ENCODE measurements at regions not wholly inside any gene's neighbourhood (a gene's known extent, or its start where the extent isn't known, plus 50 kb on each side); places are given as distances from the start of the nearest gene placed in this dataset.

DNA sequence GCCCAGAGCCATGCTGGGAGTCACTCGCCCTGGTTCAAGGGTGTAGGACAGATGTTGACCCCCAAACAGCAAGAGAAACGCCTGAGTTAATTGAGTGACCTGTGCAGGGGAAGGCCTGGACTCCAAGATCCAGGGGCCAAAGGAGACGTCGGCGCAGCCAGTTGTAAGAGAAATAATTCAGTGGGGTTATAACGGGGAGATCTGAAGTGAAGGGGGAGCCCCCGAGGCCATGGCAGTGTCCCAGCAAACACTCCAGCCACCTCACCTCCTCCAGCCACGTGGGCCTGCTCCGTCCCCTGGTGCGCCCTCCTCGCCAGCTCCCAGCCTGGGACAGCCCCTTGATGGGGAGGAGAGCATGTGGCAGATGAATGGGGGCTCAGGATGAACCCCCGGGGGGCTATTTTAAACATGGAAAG, 130.7 kb upstream of the GPC1 start:
- no peaks in the 10 kb centered on the region for H3K9me3 ChIP-seq (replicated peaks in 1 of 2; ENCODE audit: control insufficient read depth in 1 of 2, insufficient read depth in 1 of 2, low read length in 2 of 2)
- no peak overlapping the region for H3K4me2 ChIP-seq (replicated peaks; ENCODE audit: extremely low read depth, low read length, poor library complexity, severe bottlenecking)
- Mint-ChIP-seq H3K4me1 (no peaks in the 10 kb centered on the region), H3K36me3 (no peaks in the 10 kb centered on the region), H3K27me3 (ENCODE audit: low read depth in 3 of 3) (peaks cover 7 to 13% (median 13%) of the 10 kb centered on the region in 3 donors), H3K9me3 (no peaks in the 10 kb centered on the region), H3K4me3 (no peak overlapping the region), H3K27ac (no peak overlapping the region)
- no peak overlapping the region for H2AFZ ChIP-seq (ENCODE audit: insufficient read depth, low read depth, low read length, poor library complexity, severe bottlenecking)
- H3K4me1 ChIP-seq (ENCODE audit: control insufficient read depth in 1 of 2, insufficient read depth in 2 of 2, low read length in 2 of 2) = no peaks in the 10 kb centered on the region
- H3K79me2 ChIP-seq (ENCODE audit: insufficient read depth, low read length) = no peaks in the 10 kb centered on the region
- no peaks in the 10 kb centered on the region for H3K36me3 ChIP-seq (replicated peaks in 1 of 2; ENCODE audit: control insufficient read depth in 1 of 2, insufficient read depth in 2 of 2, low read length in 2 of 2)
- WGBS (ENCODE audit: insufficient coverage) = 95% methylated on average over 2 of the region's 12 CpGs
- no peak for DNase-seq
- no peak overlapping the region for H3K27ac ChIP-seq (ENCODE audit: low read depth in 1 of 2, low read length in 2 of 2)
- no peaks in the 10 kb centered on the region for H4K20me1 ChIP-seq (ENCODE audit: insufficient read depth, low read length)
- TF ChIP-seq, protein P1, sequence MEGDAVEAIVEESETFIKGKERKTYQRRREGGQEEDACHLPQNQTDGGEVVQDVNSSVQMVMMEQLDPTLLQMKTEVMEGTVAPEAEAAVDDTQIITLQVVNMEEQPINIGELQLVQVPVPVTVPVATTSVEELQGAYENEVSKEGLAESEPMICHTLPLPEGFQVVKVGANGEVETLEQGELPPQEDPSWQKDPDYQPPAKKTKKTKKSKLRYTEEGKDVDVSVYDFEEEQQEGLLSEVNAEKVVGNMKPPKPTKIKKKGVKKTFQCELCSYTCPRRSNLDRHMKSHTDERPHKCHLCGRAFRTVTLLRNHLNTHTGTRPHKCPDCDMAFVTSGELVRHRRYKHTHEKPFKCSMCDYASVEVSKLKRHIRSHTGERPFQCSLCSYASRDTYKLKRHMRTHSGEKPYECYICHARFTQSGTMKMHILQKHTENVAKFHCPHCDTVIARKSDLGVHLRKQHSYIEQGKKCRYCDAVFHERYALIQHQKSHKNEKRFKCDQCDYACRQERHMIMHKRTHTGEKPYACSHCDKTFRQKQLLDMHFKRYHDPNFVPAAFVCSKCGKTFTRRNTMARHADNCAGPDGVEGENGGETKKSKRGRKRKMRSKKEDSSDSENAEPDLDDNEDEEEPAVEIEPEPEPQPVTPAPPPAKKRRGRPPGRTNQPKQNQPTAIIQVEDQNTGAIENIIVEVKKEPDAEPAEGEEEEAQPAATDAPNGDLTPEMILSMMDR (IDR thresholded peaks at IDR 0.05) = no peak
- intact Hi-C loops (cut with micrococcal nuclease) = no loop called here
- H3K9ac ChIP-seq (ENCODE audit: insufficient read depth, low read length, poor library complexity, severe bottlenecking) = no peak overlapping the region
- H3K27me3 ChIP-seq (ENCODE audit: control insufficient read depth in 2 of 2, insufficient read depth in 2 of 2, low read length in 2 of 2) = no peaks in the 10 kb centered on the region
- no peak overlapping the region for H3K4me3 ChIP-seq (replicated peaks in 1 of 3; ENCODE audit: low read depth in 2 of 3, low read length in 3 of 3)

DNA sequence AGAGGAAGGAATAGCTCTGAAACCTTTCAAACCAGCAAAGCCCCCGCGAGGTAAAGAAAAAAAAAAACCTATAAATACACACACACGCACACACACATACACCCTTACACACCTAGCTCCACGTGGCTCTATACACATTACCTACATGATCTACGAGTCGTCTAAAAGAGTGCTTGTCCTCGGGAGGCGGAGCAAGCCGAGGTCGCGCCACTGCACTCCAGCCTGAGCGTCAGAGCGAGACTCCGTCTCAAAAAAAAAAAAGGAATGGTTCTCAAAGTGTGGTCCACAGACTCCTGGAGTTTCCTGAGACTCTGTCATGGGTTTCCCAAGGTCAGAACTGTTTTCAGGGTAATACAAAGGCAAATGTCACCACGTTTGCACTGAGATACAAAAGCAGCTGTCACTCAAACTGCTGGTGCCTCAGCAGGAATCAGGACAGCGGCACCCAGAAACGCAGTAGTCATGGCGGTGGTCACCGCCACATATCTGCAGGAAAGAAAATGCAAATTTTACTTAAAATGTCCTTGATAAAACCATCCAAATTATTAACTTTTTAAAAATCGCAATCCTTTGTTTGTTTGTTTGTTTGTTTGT, 130.0 kb upstream of the GPC1 start:
- no peaks in the 10 kb centered on the region for H3K27me3 ChIP-seq (ENCODE audit: control insufficient read depth in 2 of 2, insufficient read depth in 2 of 2, low read length in 2 of 2)
- intact Hi-C loops (cut with micrococcal nuclease) = no loop called here
- no peaks in the 10 kb centered on the region for H3K79me2 ChIP-seq (ENCODE audit: insufficient read depth, low read length)
- no peak overlapping the region for H3K4me3 ChIP-seq (replicated peaks in 1 of 3; ENCODE audit: low read depth in 2 of 3, low read length in 3 of 3)
- no peaks in the 10 kb centered on the region for H4K20me1 ChIP-seq (ENCODE audit: insufficient read depth, low read length)
- H3K27ac ChIP-seq (ENCODE audit: low read depth in 1 of 2, low read length in 2 of 2) = no peak overlapping the region
- Mint-ChIP-seq H3K4me1 (no peaks in the 10 kb centered on the region), H3K27me3 (ENCODE audit: low read depth in 3 of 3) (peaks cover 7 to 13% (median 11%) of the 10 kb centered on the region in 3 donors), H3K4me3 (no peak overlapping the region), H3K36me3 (no peaks in the 10 kb centered on the region), H3K27ac (no peak overlapping the region), H3K9me3 (no peaks in the 10 kb centered on the region)
- no peak overlapping the region for H2AFZ ChIP-seq (ENCODE audit: insufficient read depth, low read depth, low read length, poor library complexity, severe bottlenecking)
- H3K4me1 ChIP-seq (ENCODE audit: control insufficient read depth in 1 of 2, insufficient read depth in 2 of 2, low read length in 2 of 2) = no peaks in the 10 kb centered on the region
- WGBS (ENCODE audit: insufficient coverage) = 74% methylated on average over 14 of the region's 20 CpGs
- DNase-seq = no peak
- no peak overlapping the region for H3K4me2 ChIP-seq (replicated peaks; ENCODE audit: extremely low read depth, low read length, poor library complexity, severe bottlenecking)
- TF ChIP-seq, protein P1 (IDR thresholded peaks at IDR 0.05) = no peak
- H3K9ac ChIP-seq (ENCODE audit: insufficient read depth, low read length, poor library complexity, severe bottlenecking) = no peak overlapping the region
- no peaks in the 10 kb centered on the region for H3K36me3 ChIP-seq (replicated peaks in 1 of 2; ENCODE audit: control insufficient read depth in 1 of 2, insufficient read depth in 2 of 2, low read length in 2 of 2)
- H3K9me3 ChIP-seq (replicated peaks in 1 of 2; ENCODE audit: control insufficient read depth in 1 of 2, insufficient read depth in 1 of 2, low read length in 2 of 2) = no peaks in the 10 kb centered on the region

Measured in CD14-positive monocyte (primary cell).